Ishikawa (cell line): ENCODE measurements at regions not wholly inside any gene's neighbourhood (a gene's known extent, or its start where the extent isn't known, plus 50 kb on each side); places are given as distances from the start of the nearest gene placed in this dataset.

Source experiments
- NFIC ChIP-seq: IDR thresholded peaks from 2 replicates; pipeline ENCODE4 v1.6.1; 2012
- REST ChIP-seq: IDR thresholded peaks from 2 replicates; pipeline ENCODE4 v1.6.1; 2012; ENCODE audit warnings: low read depth, mild to moderate bottlenecking
- YY1 ChIP-seq: IDR thresholded peaks from 2 replicates; pipeline ENCODE4 v1.6.1; 2012; ENCODE audit warnings: low read depth

GRCh38 chr9:80791836-80792235 lies 897.5 kb downstream of the TLE1 start:
- TF ChIP-seq NFIC (no peak), REST (no peak), YY1 (no peak)
